Superior temporal gyrus (tissue), 1 donor: ENCODE measurements at regions not wholly inside any gene's neighbourhood (a gene's known extent, or its start where the extent isn't known, plus 50 kb on each side); places are given as distances from the start of the nearest gene placed in this dataset.

Experiments
- DNase-seq: peaks from one replicate; pipeline ENCODE4 v3.0.0-alpha.2; 2016; ENCODE audit errors: extremely low spot score

DNA sequence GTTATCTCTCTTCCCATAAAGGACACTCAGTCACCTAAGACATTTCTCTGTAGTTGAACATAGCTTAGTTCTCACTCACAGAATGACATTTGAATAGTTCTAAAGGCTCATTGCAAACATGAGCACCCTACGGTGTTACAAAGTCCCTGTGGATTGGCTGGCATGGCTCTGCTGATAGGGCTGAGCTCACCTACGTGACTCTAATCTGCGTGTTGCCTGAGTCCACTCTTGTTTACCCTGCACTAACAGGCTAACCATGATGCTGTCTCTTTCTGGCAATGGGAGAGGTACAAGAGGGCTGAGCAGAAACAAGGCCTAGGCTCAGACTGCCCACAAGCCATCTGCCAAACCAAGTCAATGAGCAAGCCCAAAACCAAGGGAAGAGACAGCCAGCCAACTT, 103.6 kb downstream of the PALM2AKAP2 start:
- no peak for DNase-seq

DNA sequence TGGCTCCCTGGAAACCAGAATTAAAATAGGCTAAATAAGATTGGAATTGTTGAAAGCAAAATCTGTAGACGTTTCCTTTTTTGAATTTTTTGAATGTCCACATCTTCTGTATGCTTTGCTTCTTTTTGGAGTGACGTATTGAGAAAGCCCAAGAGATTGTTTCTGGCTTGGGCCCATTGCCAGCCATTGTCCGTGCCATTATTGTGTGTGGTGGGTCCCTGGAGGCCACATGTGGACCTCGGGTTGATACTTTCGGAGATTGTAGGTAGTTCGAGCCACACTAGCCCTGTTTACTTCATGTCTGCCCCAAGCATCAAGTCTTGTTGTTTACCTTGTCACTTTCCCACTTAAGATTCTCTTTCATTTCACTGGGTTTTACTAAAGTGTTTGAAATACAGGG, 106.0 kb downstream of the PALM2AKAP2 start:
- DNase-seq, result peak; percentile 64

DNA sequence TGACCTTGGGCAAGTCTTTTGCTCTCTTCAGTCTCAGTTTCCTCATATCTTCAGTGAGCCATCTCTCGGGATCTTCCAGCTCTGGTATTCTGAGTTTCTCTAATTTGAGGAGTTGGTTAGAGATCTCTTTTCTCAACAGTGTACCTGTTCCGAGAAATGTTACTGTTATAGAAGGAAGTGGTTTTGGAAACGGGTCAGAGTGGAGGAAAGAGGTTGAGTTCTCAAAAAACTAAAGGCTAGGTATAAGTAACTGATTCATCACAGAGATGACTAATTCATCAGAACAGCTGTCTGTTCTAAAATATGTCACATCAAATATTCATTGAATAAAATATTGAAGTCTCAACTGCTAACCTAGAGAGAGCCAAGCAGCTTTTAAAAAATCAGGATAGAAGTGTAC, 106.6 kb downstream of the PALM2AKAP2 start:
- DNase-seq, result no peak

DNA sequence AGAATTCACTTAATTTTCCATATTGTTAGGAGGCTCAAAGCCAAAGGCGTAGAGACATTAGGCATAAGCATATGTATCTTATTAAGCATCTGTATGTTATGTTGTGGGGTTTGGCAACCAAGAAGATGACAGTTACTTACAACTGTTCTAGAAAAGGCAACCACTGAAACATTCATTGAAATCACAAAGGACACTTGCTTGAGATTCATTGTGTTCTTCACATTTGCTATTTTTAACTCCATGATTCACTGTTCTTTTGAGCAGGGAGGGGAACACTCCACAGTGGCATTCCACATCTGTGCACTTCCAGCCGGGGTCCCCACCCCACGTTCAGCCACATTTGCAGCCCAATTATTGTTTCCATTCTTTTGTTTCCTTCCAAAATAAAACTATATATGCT, 107.1 kb downstream of the PALM2AKAP2 start:
- DNase-seq, result peak; percentile 86

DNA sequence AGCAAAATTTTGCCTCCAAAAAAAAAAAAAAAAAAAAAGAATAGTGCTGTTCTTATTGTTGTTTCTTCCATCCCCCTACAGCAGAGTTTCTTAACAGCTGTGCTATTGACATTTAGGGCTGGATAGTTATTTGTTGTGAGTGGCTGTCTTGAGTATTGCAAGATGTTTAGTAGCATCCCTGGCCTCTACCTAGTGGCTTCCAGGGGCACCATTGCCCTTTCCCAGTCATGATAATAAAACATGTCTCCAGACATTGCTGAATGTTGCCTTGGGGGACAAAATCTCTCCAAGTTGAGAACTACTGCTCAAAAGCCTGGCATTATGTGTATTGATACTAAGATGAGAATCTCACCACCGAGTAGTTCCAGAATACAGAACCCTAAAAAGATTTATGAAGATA, 108.7 kb downstream of the PALM2AKAP2 start:
- DNase-seq, result no peak

DNA sequence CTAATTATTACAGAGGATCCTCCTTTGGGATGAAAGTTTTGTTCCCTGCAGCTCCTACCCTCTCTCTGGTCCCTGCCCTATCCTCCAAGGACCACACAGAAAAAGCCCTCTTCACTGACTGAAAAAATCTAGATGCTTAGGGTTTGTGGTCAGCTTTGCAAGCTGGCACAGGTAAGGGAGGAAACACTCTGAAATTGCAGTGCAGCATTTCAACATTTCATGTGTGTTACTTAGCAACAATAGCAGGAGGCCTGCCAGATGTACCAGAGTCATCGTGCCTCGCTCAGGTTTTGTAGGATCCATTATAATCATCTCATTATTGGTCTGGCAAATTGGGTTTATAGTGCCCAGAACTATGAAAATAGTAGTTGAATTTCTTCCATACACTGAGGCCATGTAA, 109.5 kb downstream of the PALM2AKAP2 start:
- no peak for DNase-seq

DNA sequence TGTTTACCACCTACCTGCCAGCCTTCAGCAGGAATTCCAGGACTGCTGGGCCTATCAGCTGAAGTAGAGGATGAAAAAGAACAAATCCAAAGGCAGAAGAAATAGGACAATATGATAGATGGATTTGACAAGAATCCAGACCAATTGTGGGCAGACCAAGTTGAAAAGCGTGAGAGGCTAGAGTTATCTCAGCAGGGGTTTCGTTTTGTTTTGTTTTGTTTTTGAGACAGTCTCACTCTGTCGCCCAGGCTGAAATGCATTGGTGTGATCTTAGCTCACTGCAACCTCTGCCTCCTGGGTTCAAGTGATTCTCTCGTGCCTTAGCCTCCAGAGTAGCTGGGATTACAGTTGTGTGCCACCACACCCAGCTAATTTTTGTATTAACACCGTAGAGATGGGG, 113.2 kb downstream of the PALM2AKAP2 start:
- no peak for DNase-seq

DNA sequence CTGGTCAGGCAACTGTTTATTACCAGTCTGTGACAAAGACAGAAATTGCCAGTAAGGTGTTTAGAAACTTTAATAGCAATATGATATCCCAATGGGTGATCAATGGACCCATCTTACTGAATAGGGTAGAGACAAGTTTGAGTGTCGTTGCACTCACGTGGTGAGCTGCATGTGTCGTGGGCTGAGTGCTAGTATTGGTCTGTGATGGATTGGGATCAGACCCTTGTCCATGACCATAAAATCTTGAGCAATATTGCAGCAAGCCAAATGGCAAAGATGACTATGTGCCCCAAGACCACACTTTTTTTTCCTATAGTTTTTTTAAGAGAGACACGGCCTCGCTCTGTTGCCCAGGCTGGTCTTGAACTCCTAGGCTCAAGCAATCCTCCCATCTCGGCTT, 114.5 kb downstream of the PALM2AKAP2 start:
- DNase-seq, result no peak

DNA sequence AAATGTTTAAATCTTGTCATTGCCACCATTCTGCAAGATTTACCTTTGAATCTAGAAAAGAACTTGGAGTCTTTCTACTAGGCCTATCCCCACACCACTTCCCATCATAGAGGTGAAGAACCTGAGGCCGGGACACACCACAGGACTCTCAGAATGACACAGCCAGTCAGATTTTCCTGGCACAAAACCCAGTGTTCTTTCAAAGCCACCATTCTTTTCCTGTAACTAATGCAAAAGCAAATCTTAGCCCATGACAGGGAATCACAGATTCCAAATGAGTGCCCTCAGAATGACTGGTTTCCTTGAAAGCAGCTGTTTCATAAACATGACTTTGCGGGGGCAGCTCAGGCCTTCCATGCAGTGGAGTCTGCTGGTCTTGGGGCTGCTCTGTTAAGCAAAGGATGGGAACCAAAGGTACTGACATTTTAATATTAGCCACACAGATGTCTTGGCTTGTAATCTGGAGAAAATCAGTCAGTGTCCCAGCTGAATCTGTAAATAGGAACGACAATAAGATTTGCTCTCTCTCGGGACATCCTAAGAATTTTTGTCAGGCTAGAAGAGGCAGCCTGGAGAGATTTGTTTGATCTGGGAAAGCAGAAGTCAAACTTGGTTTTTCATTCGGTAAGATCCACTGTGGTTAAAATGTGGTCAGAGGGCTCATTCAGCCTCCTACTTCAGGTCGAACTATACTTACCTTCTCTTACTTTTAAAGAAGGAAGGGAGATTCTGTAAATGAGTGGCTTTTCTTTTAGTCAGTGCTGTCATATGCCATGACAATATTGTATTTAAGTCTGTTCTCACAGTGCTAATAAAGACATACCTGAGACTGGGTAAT, 115.1 kb downstream of the PALM2AKAP2 start:
- peak; percentile 61 for DNase-seq

DNA sequence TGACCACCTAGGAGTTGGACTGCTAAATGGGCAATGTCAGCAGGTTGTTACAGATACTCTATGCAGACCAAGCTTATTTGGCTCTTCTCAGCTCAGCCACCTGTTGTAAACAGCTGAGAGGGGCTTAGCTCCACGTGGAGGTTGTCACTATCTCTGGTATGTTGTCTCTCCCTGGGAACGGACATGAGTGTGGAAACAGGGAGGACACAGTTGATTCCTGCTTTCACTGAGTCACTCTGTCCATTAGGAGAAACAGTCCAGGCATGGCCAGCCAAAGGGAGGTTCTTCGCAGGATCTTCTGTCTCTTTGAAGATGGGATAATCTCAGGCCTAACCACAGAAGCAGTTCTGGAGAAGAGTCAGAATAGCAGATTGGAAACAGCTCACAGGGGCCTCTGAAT, 121.2 kb downstream of the PALM2AKAP2 start:
- no peak for DNase-seq

DNA sequence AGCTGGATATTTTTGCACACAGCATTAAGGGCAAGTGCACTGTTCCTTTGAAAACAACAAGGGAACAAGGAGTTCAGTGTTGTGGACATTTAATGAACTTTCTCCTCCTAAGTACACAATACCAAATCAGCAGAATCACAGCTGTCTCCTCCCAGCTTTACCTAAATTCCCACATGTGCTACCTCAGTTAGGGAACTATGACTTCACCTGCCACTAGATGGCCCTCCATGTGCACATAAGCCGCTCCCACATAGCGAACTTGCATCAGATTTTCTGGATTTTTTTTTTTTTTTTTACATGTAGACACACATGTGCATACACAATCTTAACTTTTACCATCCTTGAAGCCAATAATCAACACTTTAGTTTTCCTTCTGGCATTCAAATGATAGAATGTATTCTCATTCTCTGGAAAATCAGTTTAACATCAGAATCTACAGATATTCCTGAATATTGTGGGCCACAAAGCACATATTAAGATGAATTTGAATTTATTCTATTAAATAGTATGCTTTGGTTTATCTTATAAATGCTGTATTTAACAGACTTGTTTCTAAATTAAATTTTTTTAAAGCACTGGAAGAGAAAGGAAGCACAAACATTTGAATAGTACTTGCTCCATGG, 123.6 kb downstream of the PALM2AKAP2 start:
- DNase-seq, result peak; percentile 84

DNA sequence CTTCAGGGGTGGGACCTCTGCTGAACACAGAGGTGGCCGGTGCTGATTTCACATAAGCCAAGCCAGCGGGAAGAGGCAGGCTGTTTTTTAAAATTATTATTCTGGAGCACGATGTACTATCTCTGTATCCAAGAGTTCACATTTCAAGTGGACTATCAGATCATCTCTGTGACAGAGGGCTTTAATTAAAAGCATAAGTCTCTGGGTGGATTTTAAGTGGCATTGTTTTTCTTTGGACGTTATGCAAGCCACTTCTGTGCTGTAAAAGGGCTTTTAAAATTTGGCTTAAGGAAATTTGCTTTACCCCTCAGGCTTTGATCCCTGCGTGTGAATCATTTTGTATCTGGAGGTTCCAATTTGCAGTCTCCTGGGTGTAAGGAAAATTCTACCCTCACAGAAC, 124.7 kb downstream of the PALM2AKAP2 start:
- no peak for DNase-seq

DNA sequence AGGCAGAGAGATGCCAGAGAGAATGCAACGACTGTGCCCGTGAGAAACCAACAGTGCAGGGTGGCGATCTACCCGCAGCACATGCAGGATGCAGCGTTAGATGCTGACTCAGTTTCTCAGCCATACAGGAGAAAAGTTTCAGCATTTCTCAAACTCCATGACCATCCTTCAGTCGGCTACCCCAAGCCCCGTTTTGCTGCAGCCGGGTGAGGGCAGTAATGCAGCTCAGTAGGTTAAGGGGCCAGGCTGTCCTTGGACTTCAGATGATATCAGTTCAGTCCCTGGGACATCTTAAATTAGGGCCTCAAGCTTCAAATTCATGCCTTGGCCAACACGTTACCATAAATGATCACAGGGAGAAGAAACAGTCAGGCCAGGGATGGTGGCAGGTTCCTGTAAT, 125.5 kb downstream of the PALM2AKAP2 start:
- DNase-seq, result no peak

DNA sequence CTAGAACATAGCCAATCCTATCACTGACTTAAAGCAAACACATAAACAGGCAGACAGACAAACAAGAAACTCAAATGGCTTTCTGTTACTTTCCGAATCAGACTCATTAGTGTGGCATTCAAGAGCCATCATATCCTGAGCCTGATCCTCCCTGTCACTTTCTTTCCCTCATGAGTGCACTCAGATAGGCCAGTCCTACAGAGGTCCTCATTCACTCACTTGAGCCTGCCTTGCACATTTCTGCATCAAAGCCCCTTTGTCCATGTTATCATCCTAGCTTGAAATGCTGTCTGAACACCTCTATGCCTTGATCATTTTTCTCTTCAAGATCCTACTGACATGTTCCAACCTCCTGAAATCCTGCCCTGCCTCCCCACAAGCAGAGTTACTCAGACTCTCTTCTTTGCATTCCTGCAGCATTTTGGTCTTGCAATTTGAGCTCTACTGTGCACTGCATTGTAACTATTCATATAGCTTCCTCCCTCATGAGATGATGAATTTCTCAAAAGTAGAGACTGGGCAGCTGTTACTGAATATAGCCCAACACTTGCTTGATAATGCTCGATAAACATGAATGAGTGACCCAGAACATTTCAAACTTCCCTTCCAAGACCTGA, 126.9 kb downstream of the PALM2AKAP2 start:
- DNase-seq, result no peak

DNA sequence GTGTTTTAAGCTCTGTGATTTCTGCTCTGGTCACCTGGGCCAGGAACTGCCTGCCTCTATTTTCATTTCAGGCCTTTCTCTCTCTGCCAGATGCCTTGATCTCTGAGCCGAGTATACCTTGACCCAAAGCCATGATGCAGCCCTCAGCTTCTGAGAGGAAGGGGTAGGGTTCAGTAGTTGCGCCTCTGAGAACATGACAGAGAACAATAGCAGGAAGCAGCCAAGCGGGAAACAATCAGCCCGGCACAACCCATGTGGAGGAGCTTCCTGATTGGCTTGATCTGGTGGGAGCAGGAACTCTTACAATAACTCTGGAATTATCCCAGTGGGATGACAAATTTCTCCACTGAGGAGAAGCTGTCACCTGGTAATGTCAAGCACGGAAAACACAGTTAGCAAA, 127.4 kb downstream of the PALM2AKAP2 start:
- DNase-seq, result no peak

DNA sequence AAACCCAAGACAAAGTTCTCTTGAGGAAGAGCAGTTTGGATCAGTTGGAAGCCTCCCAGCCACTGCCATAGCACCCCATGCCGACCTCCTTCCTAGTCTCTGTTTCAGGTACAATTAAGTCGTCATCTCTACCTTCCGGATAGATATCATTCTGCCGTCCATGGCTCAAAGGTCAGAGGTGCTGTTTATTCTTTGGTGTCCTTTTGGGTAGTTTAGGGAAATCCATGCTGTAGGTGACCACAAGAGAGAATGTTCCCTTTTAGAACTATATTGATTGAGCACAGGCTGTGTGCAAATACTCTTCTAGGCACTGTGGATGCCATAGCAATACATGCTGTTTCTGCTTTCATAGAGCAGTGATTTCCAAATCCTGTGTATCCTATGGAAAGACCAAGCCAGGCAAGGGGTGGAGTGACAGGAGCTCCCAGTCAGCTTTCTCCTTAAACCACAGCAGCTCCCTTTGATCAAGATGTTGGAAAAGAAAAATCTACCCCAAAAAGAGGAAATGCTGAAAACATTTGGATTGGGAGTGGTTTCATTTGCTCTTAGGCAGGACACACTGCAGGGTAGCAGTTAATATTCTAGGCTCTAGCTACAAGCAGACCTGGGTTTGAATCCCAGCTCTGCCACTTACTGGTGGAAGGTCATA, 127.9 kb downstream of the PALM2AKAP2 start:
- no peak for DNase-seq

DNA sequence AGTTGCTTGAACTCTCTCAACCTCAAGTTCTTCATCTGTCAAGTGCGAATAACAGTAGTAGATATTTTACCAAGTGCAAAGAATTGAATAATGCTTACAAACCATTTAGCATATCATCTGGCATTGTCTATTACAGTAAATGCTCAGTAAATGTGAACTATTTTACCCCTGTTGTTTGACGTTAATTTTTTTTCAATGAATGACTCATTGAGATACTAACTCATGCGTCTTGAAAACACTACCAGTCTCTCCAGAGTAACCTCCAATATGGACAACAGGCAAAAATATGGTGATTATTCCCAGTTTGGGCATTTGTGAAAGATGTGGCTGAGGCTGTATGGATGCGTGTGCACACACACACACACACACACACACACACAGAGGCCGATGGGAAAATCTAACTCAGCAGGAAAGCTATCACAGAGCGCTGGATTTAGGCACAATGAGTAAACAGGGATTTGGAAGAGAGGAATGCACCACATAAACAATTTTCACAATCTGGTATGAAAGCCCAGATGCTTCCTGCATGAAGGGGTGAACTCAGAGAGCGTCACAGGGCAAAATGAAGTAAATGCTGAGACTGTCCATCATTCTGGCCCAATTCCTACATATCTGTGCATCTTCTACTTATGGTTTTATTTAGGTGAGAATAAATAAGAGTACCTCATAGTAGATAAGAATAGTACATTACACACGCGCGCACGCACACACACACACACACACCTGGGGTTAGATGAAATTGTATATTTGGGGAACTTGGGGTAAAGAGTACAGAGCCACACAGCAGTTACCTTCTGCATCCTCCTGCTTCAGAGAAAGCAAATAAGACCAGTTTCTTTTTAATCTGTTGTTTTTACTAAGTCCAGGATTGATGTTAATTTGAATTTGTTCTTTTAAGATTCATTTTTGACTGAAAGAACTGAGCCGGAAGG, 128.7 kb downstream of the PALM2AKAP2 start:
- no peak for DNase-seq

DNA sequence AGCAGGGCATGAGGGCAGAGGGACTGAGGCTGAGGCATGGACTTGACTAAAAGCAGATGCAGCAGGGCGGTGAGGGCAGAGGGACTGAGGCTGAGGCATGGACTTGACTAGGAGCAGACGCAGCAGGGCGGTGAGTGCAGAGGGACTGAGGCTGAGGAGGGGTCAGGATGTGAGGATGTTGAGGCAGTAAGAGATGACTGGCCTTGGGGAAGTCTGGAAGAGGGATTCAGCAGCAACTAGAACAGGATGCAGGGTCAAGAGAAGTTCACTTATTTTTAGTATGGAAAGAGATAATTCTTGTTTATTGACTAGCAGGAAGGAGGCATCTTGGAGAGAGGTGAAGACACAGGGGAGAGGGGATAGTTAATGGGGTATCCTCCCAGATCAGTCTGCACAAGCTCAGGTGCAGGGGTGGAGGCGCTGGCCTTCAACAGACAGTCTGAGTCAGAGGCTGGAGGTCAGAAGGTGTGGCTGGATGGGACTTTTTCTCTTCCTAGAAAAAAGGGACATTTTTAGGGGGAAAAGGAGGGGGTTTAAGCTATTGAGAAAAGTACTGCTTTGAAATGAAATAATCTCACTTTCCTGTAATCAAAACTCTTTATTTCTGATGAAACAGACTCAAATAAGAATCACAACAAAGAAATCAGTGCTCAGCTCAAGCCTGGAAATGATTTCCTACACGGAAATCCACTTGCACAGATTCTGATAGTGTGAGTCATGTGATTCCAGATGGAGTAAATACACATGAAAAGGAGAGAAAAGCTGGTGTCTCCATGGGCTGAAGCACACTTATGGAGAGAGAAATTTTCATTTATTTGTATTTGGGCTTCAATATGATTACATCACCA, 130.9 kb downstream of the PALM2AKAP2 start:
- DNase-seq, result no peak

DNA sequence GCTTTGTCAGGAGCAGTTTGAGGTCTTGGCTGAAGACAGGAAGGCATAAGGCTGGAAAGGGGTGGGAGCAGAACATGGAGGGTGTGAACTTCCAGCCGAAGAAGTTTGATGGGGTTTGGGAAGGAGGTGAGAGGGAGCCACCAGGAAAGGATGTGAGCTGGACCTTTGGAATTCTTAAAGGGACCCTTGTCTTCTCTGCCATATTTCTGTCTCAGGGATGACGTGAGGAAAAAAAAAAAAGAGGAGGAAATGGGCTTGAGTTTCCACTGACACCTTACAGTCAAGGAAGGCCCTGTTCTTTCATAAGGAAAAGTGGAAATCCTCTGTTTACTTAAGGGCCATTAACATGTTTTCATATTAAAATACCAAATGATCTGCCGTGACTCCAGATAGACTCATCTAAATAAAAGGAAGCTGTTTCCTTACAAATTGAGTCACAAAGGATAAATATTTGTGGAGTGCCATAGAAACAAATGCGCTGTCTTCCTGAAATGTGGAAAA, 132.1 kb downstream of the PALM2AKAP2 start:
- no peak for DNase-seq

DNA sequence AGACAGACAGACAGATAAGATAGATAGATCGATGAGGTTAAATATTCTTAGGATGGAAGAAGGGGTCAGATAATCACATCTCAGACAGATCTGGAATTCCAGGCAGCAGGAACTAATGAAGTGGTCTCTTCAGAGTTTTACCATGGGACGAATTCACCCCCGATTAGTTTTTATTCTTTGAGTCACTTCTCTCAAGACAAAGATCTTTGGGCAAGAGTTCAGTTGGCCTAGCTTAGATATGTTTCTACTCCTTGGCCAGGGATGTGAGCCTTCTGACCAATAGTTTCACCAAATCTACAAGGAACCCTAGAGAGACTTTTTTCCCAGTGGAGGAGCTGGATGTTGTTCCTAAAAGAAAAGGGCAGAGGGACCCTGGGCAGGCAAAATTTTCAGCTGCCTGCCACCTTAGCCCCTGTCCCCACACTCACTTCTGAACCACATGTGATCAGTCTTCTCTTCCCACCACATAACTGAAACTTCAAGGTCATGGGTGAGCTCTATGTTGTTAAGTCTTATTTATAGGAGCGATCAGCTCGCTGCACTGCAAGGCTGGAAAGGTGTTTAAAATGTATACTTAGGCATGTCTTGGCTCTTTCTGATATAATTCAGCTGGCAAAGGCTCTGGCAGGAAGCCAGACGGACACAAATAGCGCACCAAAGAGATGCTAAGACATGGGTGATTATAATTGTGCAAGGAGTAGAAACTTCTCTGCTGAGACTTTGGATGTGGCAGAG, 132.9 kb downstream of the PALM2AKAP2 start:
- DNase-seq, result peak; percentile 63
